Smooth muscle cell (in vitro differentiated cells): ENCODE measurements at regions not wholly inside any gene's neighbourhood (a gene's known extent, or its start where the extent isn't known, plus 50 kb on each side); places are given as distances from the start of the nearest gene placed in this dataset.

Experiments
- DNase-seq: peaks from one replicate; lab custom pipeline; 2025; ENCODE audit not compliant: unreplicated experiment; lab: John Stamatoyannopoulos, UW
- H2AFZ ChIP-seq: fragments of 200-600 bp; sonication (generic); 2 replicates; pipeline ENCODE4 v1.6.0; 2016; ENCODE audit warnings: antibody characterized with exemption, low read depth, mild to moderate bottlenecking
- H3F3A ChIP-seq: fragments of 200-600 bp; sonication (generic); 2 replicates; pipeline ENCODE4 v1.6.0; 2017; ENCODE audit warnings: antibody characterized with exemption, low read depth
- H3K27ac ChIP-seq: fragments of 200-600 bp; sonication (generic); 2 replicates; pipeline ENCODE4 v1.5.1; 2016; ENCODE audit warnings: low read depth, mild to moderate bottlenecking
- H3K27me3 ChIP-seq: fragments of 200-600 bp; sonication (generic); 2 replicates; pipeline ENCODE4 v1.6.1; 2016; ENCODE audit warnings: low read depth, mild to moderate bottlenecking
- H3K36me3 ChIP-seq: fragments of 200-600 bp; sonication (generic); 2 replicates; pipeline ENCODE4 v1.5.1; 2016; ENCODE audit warnings: low read depth
- H3K4me1 ChIP-seq: fragments of 200-600 bp; sonication (generic); 2 replicates; pipeline ENCODE4 v1.5.1; 2016; ENCODE audit warnings: low read depth
- H3K4me2 ChIP-seq: fragments of 200-600 bp; sonication (generic); 2 replicates; pipeline ENCODE4 v1.6.0; 2016; ENCODE audit warnings: mild to moderate bottlenecking
- H3K4me3 ChIP-seq: fragments of 200-600 bp; sonication (generic); 2 replicates; pipeline ENCODE4 v1.5.1; 2016; ENCODE audit warnings: mild to moderate bottlenecking
- H3K79me2 ChIP-seq: fragments of 200-600 bp; sonication (generic); 2 replicates; pipeline ENCODE4 v1.6.0; 2016; ENCODE audit warnings: low read depth, mild to moderate bottlenecking
- H3K9ac ChIP-seq: fragments of 200-600 bp; sonication (generic); 2 replicates; pipeline ENCODE4 v1.6.0; 2016; ENCODE audit warnings: low read depth
- H3K9me3 ChIP-seq: fragments of 200-600 bp; sonication (generic); replicated peaks from 2 replicates; pipeline ENCODE4 v1.5.1; 2016; ENCODE audit warnings: low read depth
- H4K20me1 ChIP-seq: fragments of 200-600 bp; sonication (generic); 2 replicates; pipeline ENCODE4 v1.6.0; 2016; ENCODE audit warnings: low read depth
- WGBS: methylation state at CpG from one replicate; pipeline ENCODE4 v1.1.7; 2016; ENCODE audit warnings: low lambda C conversion rate; 5-methylcytosine and 5-hydroxymethylcytosine counted together
- TF ChIP-seq, protein P1 (sequence below): fragments of 200-600 bp; sonication (generic); IDR thresholded peaks from 2 replicates; pipeline ENCODE4 v1.5.1; 2017; ENCODE audit warnings: borderline replicate concordance, mild to moderate bottlenecking, antibody characterized with exemption; ENCODE audit not compliant: insufficient read depth, poor library complexity, severe bottlenecking

DNA sequence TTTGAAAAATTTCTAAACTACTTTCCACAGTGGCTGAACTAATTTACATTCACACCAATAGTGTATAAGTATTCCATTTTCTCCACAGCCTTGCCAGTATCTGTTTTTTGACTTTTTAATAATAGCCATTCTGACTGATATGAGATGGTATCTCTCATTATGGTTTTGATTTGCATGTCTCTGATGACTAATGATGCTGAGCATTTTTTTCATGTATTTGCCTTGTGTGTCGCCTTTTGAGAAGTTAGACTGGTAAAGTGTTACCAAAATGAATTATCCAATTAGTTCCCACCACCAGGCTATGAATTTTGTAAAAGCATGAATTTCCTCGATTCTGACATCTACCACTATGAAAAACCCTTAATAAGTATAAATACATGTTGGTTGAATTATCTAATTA, 242.2 kb upstream of the GK2 start:
- peak overlapping the region; percentile 89 for H3K27ac ChIP-seq
- no peaks in the 10 kb centered on the region for H3K36me3 ChIP-seq
- no peaks in the 10 kb centered on the region for H3K9me3 ChIP-seq
- H3K79me2 ChIP-seq, result no peaks in the 10 kb centered on the region
- H3K27me3 ChIP-seq, result no peaks in the 10 kb centered on the region
- peak overlapping the region; percentile 72 for H3K4me2 ChIP-seq
- H3K9ac ChIP-seq, result no peak overlapping the region
- DNase-seq, result no peak
- WGBS, result 81% methylated on average over 2 of the region's 2 CpGs
- H3K4me1 ChIP-seq, result peaks cover 6% of the 10 kb centered on the region
- TF ChIP-seq, protein P1, sequence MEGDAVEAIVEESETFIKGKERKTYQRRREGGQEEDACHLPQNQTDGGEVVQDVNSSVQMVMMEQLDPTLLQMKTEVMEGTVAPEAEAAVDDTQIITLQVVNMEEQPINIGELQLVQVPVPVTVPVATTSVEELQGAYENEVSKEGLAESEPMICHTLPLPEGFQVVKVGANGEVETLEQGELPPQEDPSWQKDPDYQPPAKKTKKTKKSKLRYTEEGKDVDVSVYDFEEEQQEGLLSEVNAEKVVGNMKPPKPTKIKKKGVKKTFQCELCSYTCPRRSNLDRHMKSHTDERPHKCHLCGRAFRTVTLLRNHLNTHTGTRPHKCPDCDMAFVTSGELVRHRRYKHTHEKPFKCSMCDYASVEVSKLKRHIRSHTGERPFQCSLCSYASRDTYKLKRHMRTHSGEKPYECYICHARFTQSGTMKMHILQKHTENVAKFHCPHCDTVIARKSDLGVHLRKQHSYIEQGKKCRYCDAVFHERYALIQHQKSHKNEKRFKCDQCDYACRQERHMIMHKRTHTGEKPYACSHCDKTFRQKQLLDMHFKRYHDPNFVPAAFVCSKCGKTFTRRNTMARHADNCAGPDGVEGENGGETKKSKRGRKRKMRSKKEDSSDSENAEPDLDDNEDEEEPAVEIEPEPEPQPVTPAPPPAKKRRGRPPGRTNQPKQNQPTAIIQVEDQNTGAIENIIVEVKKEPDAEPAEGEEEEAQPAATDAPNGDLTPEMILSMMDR, result no peak
- H4K20me1 ChIP-seq, result no peaks in the 10 kb centered on the region
- H3F3A ChIP-seq, result peaks cover 2% of the 10 kb centered on the region
- H3K4me3 ChIP-seq, result no peak overlapping the region
- peak overlapping the region; percentile 79 for H2AFZ ChIP-seq

DNA sequence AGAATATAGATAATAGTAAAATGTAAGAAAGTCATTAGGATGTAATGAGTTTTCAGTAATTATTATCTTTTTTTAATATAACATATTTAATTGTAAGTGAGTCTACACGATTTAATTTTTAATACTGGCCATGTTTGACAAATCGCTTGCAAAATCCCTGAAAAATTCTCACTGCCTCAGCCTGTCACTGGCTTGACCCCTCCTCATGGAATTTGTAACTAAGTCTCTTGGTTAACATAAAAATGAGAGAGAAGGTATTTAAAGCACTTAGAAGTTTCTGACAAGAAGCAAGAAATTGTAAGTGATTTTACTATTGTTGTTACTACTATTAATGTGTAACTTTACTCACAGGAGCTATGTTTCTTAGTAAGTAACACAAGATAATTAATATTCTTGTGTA, 237.9 kb upstream of the GK2 start:
- DNase-seq, result no peak
- Histone ChIP-seq H3K79me2 (no peaks in the 10 kb centered on the region), H3F3A (no peaks in the 10 kb centered on the region), H3K27me3 (no peaks in the 10 kb centered on the region), H3K9ac (no peak overlapping the region), H4K20me1 (no peaks in the 10 kb centered on the region), H3K4me2 (no peak overlapping the region), H3K36me3 (no peaks in the 10 kb centered on the region), H3K4me1 (no peaks in the 10 kb centered on the region), H2AFZ (no peak overlapping the region), H3K27ac (no peak overlapping the region), H3K4me3 (no peak overlapping the region), H3K9me3 (no peaks in the 10 kb centered on the region)
- TF ChIP-seq, protein P1, result no peak
- WGBS, result 32% methylated on average over 2 of the region's 2 CpGs

DNA sequence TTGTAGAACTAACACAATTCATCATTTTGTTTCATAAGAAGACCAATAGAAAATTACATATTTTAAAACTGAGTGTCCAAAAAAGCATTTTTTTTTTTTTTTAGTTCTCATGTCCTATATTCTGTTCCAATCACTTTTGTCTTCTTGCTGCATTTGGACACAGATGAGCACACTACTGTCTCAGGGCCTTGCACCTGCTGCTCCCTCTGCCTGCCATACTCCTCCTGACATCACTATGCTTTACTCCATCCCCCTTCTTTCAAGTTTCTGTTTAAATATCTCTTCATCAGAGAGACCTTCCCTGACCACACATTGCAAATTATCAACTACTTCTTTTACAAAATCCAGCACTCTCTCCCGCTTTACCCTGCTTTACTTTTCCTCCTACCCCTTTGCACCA, 230.7 kb upstream of the GK2 start:
- H3K4me2 ChIP-seq, result no peak overlapping the region
- no peaks in the 10 kb centered on the region for H3K79me2 ChIP-seq
- H3K27ac ChIP-seq, result no peak overlapping the region
- TF ChIP-seq, protein P1, result no peak
- WGBS, result 97% methylated on average over 1 of the region's 1 CpG
- no peaks in the 10 kb centered on the region for H3K4me1 ChIP-seq
- H3F3A ChIP-seq, result no peaks in the 10 kb centered on the region
- H3K4me3 ChIP-seq, result no peak overlapping the region
- no peaks in the 10 kb centered on the region for H4K20me1 ChIP-seq
- no peak for DNase-seq
- H3K9me3 ChIP-seq, result no peaks in the 10 kb centered on the region
- no peak overlapping the region for H2AFZ ChIP-seq
- H3K9ac ChIP-seq, result no peak overlapping the region
- no peaks in the 10 kb centered on the region for H3K27me3 ChIP-seq
- H3K36me3 ChIP-seq, result no peaks in the 10 kb centered on the region

DNA sequence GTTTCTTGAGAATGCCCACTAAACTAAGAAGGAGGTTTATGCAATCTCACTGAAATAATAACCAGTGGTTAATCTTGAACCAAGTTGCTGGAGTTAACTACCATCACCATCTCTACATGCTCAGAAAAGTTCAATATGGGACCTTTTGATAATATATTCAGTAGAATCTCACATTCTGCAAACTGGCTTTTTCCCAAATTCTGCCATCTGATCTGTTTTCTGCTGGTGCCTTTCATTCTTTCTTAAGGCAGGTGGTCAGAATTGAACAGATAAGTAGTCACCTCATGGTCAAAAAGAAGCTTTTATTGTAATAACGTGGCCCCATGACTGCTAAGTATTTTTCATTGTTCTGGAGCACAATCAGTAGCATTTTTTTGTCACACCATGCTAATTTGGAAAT, 229.0 kb upstream of the GK2 start:
- WGBS, result 100% methylated on average over 1 of the region's 1 CpG
- Histone ChIP-seq H2AFZ (no peak overlapping the region), H3K27me3 (no peaks in the 10 kb centered on the region), H4K20me1 (no peaks in the 10 kb centered on the region), H3K9ac (no peak overlapping the region), H3K36me3 (no peaks in the 10 kb centered on the region), H3F3A (no peaks in the 10 kb centered on the region), H3K4me3 (no peak overlapping the region), H3K27ac (no peak overlapping the region), H3K79me2 (no peaks in the 10 kb centered on the region), H3K4me2 (no peak overlapping the region), H3K9me3 (no peaks in the 10 kb centered on the region), H3K4me1 (no peaks in the 10 kb centered on the region)
- TF ChIP-seq, protein P1, result no peak
- no peak for DNase-seq
